ENCODE measurements at regions not wholly inside any gene's neighbourhood (a gene's known extent, or its start where the extent isn't known, plus 50 kb on each side); places are given as distances from the start of the nearest gene placed in this dataset.
"Not testable (repeated sequence)": the region's sequence is repeated elsewhere in the genome, so short reads cannot be mapped to it uniquely, and the experiment has no call there.

DNA sequence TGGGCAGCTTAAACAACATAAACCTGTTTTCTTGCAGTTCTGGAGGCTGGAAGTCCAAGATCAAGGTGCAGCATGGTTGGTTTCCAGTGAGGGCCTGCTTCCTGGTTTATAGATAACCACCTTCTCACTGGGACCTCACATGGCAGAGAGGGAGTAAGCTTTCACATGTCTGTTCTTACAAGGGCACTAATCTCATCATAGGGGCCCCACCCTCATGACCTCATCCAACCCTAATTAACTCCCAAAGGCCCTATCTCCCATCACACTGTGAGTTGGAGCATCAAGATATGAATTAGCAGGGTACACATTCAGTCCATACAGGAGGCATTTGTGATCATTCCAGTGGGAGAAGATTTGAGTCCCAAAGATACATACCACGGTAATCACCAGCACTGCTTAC lies 50.5 kb upstream of the GRIN2A start:
- no peak for DNase-seq

DNA sequence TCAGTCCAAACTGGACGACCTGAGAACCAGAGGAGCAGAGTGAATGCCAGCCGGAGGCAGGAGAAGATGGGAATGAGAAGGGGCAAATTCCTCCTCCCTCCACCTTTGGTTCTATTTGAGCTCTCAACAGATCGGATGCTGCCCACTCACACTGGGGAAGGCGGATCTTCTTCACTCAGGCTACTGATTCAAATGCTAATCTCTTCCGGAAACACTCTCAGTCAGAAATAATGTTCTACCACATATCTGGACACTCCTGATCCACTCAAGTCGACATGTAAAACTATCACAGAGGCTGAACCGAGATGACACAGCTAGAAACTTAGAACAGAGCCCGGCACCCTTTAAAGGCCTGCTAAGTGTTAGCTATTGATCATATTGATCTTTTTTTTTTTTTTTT lies 57.4 kb upstream of the GRIN2A start:
- no peak for DNase-seq

GRCh38 chr16:10240854-10241613 lies 58.8 kb upstream of the GRIN2A start:
- DNase-seq = no peak

- no peak for DNase-seq
Observed at GRCh38 chr16:10242097-10242496, 59.9 kb upstream of the GRIN2A start.

GRCh38 chr16:10242916-10243315 lies 60.7 kb upstream of the GRIN2A start:
- no peak for DNase-seq

GRCh38 chr16:10245002-10245401 lies 62.8 kb upstream of the GRIN2A start:
- no peak for DNase-seq

GRCh38 chr16:10250137-10250828 lies 68.1 kb upstream of the GRIN2A start:
- DNase-seq = no peak

- no peak for DNase-seq
Observed at GRCh38 chr16:10252155-10252554, 69.9 kb upstream of the GRIN2A start.

DNA sequence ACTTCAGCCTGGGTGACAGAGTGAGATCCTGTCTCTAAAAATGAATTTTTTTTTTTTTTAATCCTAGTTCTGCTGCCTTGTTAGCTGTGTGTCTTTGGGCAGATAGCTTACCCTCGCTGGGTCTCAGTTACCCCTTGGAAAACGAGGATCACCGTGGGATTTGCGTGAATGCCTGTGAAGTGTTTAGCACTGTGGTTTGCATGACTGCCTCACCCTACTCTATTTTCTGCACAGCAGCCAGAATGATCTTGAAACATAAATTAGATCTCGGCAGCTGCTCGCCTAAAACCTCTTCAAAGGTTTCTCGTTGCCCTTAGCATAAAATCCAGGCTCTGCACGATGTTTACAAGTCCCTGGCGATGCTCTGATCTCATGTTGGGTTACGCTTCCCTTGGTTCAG lies 71.2 kb upstream of the GRIN2A start:
- DNase-seq = no peak

DNA sequence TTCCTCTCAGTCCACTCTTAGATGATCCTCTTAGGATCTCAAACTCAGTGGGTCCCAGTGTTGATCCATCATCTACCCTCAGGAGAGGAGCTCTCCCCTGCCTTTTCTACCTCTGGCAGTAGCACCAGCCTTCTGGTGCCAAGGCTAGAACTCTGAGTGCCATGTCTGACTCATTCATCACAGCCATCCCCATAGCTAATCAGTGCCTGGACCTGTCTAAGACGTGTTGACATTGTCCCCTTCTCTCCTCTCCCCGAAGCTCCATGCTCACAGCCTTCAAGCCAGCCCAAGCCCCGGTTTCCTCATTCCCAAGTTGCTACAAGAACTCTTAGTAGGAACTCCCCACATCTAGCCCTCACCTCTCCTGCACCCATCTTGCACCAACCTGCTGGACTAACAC lies 73.5 kb upstream of the GRIN2A start:
- no peak for DNase-seq

DNA sequence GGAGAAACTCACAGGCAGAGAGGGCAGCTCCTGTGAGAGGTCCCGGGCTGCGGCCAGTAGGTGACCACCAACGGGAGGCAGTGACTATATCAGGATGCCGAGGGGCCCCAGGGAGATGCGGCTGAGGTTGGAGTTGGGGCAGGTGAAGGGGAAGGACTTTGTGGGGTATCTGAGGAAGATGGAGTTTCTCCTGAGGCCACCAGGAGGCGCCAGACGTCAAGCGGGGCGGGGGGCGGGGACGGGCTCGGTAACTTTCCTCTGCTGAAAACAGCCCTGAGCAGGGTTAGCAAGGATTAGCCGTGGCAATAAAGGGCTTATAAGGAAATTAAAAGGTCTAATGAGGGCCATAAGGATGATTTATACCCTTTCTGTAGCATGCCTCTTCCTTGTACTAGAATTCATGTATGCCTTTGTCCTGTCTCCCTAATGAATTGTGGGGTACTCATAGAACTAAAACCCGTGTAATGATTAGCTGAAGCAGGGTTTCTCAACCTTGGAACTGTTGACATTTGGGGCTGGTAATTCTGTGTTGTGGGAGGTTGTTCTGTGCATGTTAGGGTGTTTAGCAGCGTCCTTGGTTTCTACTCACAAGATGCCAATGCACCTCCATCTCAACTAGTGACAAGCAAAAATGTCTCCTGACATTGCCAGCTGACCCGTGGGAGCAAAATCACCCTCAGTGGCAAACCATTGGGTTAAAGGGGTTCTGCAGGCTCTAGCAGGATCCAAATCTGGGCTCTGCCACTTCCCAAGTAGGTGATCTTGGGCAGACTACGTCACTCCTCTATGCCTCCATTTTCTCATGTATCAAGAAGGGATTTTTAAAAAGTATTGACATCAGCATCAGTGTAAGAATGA lies 74.8 kb upstream of the GRIN2A start:
- DNase-seq = no peak

DNA sequence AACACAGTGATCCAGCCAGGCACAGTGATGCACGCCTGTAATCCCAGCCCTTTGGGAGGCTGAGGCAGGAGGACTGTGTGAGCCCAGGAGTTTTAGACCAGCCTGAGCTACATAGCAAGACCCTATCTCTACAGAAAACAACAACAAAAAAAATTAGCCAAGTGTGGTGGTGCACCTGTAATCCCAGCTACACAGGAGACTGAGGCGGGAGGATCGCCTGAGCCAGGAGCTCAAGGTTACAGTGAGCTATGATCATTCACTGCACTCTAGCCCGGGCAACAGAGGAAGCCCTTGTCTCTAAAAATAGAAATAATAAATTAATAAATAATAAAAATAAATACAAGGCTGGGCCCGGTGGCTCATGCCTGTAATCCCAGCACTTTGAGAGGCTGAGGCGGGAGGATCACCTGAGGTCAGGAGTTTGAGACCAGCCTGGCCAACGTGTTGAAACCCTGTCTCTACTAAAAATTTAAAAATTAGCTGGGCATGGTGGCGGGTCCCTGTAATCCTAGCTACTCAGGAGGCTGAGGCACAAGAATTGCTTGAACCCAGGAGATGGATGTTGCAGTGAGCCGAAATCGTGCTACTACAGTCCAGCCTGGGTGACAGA lies 75.5 kb upstream of the GRIN2A start:
- not testable (repeated sequence) for DNase-seq

- not testable (repeated sequence) for DNase-seq
Observed at GRCh38 chr16:10258930-10259603, 76.8 kb upstream of the GRIN2A start.

GRCh38 chr16:10261077-10261476 lies 78.8 kb upstream of the GRIN2A start:
- DNase-seq = no peak

DNA sequence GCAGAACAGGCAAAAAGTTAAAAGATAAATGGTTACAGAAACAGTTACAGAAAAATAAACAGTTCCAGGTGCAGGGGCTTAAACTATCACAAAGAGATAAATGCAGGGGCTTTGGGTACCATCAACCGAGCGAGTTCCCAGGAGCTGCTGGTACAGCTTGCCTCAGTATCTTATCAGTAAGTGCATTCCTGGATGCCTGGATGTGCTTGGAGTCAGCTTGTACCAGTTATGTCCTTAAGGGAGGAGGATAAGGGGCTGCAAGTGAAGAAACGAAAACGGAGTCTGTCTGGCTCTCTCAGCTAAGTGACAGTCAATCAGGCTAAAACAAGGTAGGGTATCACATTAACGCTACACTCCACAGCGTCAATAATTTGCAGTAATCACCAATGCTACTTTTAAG lies 79.3 kb upstream of the GRIN2A start:
- DNase-seq = not testable (repeated sequence)

DNA sequence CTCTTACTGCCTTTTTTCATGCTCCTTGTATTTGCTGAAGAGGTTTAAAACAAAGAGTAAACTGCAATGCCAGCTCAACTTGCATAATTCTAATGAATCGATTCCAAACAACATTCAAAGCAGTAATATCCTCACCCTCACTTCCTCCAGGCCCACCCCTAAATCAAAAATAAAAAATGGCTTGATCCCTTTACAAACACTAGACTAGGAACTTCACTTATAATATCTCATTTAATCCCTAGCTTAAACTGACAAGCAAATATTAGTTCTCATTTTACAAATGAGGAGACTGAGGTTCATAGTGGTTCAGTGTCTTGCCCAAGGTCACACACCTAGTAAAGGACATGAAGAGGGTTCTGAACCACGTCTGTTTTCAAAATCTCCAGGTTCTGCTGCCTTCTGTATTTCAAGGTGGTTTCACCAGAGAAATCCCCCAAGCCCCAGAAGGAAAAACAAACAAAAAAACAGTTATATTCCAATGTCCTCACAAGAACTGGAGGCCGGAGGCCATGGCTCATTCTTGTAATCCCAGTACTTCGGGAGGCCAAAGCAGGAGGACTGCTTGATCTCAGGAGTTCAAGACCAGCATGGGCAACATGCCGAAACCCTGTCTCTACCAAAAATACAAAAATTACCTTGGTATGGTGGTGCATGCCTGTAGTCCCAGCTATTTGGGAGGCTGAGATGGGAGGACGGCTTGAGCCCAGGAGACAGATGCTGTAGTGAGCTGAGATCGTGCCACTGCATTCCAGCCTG lies 80.3 kb upstream of the GRIN2A start:
- DNase-seq = no peak

DNA sequence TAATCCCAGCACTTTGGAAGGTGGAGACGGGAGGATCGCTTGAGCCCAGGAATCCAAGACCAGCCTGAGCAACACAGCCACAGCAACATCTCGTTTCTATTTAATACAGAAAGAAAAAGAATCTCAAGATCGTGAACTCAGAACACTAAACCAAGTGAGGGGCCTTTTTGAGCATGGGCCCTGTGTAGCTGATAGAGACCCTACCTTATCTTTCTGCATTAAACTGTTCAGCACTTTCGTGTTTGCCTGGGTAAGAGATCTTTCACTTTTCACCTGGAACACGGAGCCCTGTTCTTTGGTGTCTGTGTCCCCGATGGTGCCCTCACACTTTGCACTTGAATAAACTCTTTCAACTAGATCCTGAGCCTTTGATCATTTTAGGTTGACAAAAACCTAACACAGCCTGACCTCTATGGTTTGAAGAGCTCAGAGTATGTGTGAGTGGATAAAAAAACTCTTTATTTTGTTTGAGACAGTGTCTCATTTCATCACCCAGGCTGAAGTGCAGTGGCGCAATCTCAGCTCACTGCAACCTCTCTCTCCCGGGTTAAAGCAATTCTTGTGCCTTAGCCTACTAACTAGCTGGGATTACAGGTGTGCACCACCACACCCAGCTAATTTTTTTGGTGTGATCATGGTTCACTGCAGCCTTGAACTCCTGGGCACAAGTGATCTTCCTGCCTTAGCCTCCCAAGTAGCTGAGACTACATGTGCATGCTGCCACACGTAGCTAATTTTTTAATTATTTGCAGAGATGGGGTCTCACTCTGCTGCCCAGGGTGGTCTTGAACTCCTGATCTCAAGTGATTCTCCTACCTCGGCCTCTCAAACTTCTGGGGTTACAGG lies 83.8 kb upstream of the GRIN2A start:
- DNase-seq = no peak

GRCh38 chr16:10266809-10267208 lies 84.6 kb upstream of the GRIN2A start:
- no peak for DNase-seq

DNA sequence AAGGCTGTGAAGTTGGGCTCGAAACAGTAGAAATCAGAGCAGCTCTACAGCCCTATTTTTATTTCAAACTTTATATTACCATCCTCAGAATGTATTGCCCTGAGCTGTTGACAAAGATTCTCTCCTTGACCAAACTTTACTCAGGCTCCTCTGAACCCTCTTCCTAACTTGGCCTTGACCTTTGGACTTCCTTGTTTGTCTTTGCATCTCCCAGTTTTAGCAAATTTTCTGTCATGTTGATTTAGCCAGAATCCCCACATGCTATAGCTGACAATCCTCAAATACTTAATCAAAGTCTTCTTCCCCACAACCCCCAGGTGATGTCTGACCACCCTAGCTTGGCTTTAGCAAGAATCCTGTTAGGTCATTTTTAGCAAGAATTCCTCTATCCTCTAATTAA lies 87.4 kb upstream of the GRIN2A start:
- DNase-seq = no peak

DNA sequence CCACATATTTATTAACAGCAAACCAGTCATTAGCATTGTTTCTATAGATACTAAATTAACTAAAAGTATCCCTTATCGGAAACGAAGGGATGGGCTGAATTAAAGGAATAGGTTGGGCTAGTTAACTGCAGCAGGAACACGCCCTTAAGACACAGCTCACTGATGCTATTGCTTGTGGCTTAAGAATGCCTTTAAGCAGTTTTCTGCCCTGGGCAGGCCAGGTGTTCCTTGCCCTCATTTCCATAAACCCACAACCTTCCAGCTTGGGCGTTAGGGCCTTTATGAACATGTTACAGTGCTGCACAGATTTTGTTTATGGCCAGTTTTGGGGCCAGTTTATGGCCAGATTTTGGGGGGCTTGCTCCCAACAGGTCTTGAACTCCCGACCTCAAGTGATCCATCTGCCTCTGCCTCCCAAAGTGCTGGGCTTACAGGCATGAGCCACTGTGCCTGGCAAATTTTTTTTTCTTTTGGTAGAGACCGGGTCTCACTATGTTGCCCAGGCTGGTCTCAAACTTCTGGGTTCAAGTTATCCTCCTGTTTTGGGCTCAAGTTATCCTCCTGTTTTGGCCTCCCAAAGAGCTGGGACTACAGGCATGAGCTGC lies 90.1 kb upstream of the GRIN2A start:
- DNase-seq = not testable (repeated sequence)

Measured in CD4-positive, alpha-beta T cell treated with Interleukin-15 for 1 hour (primary cell).